Mucosa of descending colon (tissue), 3 donors: ENCODE measurements at regions not wholly inside any gene's neighbourhood (a gene's known extent, or its start where the extent isn't known, plus 50 kb on each side); places are given as distances from the start of the nearest gene placed in this dataset.
"Not testable (repeated sequence)": the region's sequence is repeated elsewhere in the genome, so short reads cannot be mapped to it uniquely, and the experiment has no call there.

Experiments
- ATAC-seq: fragments of 200-7000 bp; cut with Tn5 transposase; one replicate; pipeline ENCODE4 v1.9.1; 2020; ENCODE audit warnings: mild to moderate bottlenecking, moderate library complexity
- DNase-seq, 3 donors: peaks; one replicate each; pipeline ENCODE4 v3.0.0-alpha.2; 2020
- H3K36me3 ChIP-seq: fragments of 200-600 bp; one replicate; pipeline ENCODE4 v1.8.0; 2021; ENCODE audit warnings: low read depth, mild to moderate bottlenecking
- H3K4me1 ChIP-seq: fragments of 200-600 bp; one replicate; pipeline ENCODE4 v1.8.0; 2021; ENCODE audit warnings: low read depth, mild to moderate bottlenecking
- H3K4me3 ChIP-seq: fragments of 200-600 bp; one replicate; pipeline ENCODE4 v1.8.0; 2021; ENCODE audit warnings: mild to moderate bottlenecking
- H3K9me3 ChIP-seq: fragments of 200-600 bp; one replicate; pipeline ENCODE4 v1.8.0; 2021; ENCODE audit warnings: mild to moderate bottlenecking
- intact Hi-C, 2 donors: fragments of 100-400 bp; cut with DNase I in 1 of 2; cut with micrococcal nuclease in 1 of 2; formaldehyde crosslinking; loops; one replicate each; pipeline versions ENCODE4 v1.11.0 to v1.11.1; 2022; cut with DNase I, micrococcal nuclease
- TF ChIP-seq, protein P1 (sequence below): fragments of 200-600 bp; IDR thresholded peaks from one replicate; pipeline ENCODE4 v1.8.0; 2022; ENCODE audit warnings: antibody characterized with exemption, mild to moderate bottlenecking
- donor health status: DM: no; HTN: no; CAD: no; lungs with moderate emphysema.
- donor health status: DM: no; HTN: no; CAD: no.
- donor health status: DM: no; HTN: yes; CAD: no.

DNA sequence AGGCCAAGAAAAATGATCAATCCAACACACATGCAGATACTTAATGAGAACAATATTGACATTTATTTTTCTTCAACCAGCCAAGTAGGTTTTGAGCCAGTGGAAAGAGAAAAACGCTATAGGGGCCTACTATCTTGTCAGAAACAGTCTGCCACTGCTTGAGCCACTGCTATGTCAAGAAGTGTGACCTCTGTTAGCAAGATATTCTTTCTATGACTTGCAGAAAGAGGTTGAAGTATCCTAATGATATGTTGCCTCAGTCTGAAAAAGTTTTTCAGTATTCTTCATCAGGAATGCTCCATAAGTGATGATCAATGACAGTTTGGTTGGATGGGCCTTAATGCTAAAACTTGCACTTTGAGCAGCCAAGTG lies 328.4 kb upstream of the KCND2 start:
- H3K4me3 ChIP-seq: no peak overlapping the region
- H3K36me3 ChIP-seq: no peaks in the 10 kb centered on the region
- TF ChIP-seq, protein P1, sequence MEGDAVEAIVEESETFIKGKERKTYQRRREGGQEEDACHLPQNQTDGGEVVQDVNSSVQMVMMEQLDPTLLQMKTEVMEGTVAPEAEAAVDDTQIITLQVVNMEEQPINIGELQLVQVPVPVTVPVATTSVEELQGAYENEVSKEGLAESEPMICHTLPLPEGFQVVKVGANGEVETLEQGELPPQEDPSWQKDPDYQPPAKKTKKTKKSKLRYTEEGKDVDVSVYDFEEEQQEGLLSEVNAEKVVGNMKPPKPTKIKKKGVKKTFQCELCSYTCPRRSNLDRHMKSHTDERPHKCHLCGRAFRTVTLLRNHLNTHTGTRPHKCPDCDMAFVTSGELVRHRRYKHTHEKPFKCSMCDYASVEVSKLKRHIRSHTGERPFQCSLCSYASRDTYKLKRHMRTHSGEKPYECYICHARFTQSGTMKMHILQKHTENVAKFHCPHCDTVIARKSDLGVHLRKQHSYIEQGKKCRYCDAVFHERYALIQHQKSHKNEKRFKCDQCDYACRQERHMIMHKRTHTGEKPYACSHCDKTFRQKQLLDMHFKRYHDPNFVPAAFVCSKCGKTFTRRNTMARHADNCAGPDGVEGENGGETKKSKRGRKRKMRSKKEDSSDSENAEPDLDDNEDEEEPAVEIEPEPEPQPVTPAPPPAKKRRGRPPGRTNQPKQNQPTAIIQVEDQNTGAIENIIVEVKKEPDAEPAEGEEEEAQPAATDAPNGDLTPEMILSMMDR: no peak
- no peaks in the 10 kb centered on the region for H3K9me3 ChIP-seq
- H3K4me1 ChIP-seq: no peaks in the 10 kb centered on the region
- ATAC-seq (no peak), DNase-seq (no peak)
- intact Hi-C loops: no loop called here

DNA sequence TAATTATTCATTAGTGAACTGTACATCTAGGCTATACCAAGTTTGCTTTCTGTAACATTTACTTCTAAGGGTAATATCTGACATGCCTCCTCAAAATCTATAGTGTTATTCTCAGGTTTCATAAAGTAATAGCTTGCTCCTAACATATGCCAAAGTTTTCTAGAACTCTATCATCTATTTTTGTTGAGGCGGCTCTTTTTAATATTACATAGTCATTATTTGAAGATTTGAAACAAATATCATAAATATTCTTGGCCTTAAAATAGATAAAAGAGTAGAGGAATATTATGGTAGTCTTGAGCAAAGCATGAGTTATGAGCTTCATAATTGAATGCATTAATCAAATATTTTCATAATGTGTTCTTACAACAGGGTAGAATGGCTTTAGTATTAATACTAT lies 327.2 kb upstream of the KCND2 start:
- DNase-seq: no peak
- H3K4me1 ChIP-seq: no peaks in the 10 kb centered on the region
- H3K4me3 ChIP-seq: no peak overlapping the region
- intact Hi-C loops: no loop called here
- TF ChIP-seq, protein P1: no peak
- ATAC-seq: no peak
- no peaks in the 10 kb centered on the region for H3K9me3 ChIP-seq
- no peaks in the 10 kb centered on the region for H3K36me3 ChIP-seq

DNA sequence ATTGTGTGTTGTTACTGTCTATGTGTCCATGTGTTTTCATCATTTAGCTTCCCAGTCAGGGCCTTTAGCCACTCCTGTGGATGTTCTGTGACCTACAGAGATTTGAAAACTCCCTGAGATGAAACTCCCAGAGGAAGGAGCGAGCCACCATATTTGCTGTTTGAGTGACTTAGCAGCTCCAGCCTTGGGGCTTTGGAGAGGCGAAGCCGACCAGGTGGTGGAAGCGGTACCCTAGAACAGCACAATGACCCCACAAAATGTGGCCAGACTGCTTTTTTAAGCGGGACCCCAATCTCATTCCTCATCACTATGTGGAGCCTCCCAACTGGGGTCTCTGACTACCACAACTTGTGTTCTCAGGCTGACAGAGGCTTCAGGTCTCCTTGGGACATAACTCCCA lies 323.9 kb upstream of the KCND2 start:
- no peak for ATAC-seq
- H3K4me1 ChIP-seq: no peaks in the 10 kb centered on the region
- H3K9me3 ChIP-seq: no peaks in the 10 kb centered on the region
- intact Hi-C loops: no loop called here
- H3K36me3 ChIP-seq: no peaks in the 10 kb centered on the region
- H3K4me3 ChIP-seq: no peak overlapping the region
- no peak for DNase-seq
- TF ChIP-seq, protein P1: no peak

DNA sequence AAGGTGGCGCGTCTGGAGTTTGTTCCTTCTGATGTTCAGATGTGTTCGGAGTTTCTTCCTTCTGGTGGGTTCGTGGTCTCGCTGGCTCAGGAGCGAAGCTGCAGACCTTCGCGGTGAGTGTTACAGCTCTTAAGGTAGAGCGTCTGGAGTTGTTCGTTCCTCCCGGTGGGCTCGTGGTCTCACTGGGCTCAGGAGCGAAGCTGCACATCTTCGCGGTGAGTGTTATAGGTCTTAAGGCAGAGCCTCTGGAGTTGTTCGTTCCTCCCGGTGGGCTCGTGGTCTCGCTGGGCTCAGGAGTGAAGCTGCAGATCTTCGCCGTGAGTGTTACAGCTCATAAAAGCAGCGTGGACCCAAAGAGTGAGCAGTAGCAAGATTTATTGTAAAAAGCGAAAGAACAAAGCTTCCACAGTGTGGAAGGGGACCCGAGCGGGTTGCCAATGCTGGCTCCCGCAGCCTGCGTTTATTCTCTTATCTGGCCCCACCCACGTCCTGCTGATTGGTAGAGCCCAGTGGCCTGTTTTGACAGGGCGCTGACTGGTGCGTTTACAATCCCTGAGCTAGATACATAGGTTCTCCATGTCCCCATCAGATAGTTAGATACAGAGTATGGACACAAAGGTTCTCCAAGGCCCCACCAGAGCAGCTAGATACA lies 322.5 kb upstream of the KCND2 start:
- intact Hi-C loops, DNase-seq, H3K36me3 ChIP-seq, H3K4me3 ChIP-seq, H3K9me3 ChIP-seq, ATAC-seq, H3K4me1 ChIP-seq: not testable (repeated sequence)

DNA sequence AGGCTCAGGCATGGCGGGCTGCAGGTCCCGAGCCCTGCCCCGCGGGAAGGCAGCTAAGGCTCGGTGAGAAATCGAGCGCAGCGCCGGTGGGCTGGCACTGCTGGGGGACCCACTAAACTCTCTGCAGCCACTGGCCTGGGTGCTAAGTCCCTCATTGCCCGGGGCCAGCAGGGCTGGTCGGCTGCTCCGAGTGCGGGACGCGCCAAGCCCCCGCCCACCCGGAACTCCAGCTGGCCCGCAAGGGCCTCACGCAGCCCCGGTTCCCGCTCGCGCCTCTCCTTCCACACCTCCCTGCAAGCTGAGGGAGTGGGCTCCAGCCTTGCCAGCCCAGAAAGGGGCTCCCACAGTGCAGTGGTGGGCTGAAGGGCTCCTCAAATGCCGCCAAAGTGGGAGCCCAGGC lies 321.4 kb upstream of the KCND2 start:
- H3K4me1 ChIP-seq, H3K36me3 ChIP-seq, H3K9me3 ChIP-seq, H3K4me3 ChIP-seq, ATAC-seq, intact Hi-C loops, DNase-seq: not testable (repeated sequence)

DNA sequence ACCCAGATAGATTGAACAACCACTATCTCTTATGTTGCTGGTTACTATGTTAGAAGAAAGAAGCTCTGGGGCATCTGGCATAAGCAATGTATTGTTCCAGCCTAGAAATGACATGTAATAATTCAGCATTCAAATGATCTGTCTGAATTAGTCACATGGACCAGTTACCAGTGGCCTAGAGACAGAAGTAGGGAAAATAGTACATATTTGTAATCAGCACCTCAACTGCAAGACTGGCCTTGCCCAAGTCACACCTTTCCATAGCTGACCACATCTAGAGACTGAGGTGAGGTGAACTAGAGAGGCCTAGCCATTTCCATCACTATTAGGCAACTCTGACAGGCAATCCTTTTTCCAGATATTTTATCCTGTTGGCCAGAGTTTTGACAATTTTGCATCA lies 315.6 kb upstream of the KCND2 start:
- H3K4me1 ChIP-seq: no peaks in the 10 kb centered on the region

More for the DNA sequence above, 315.6 kb upstream of the KCND2 start:
- no peaks in the 10 kb centered on the region for H3K36me3 ChIP-seq
- no peak for ATAC-seq
- no peak overlapping the region for H3K4me3 ChIP-seq
- TF ChIP-seq, protein P1: no peak
- no peak for DNase-seq
- no peaks in the 10 kb centered on the region for H3K9me3 ChIP-seq
- intact Hi-C loops: no loop called here
